ENCODE measurements at regions not wholly inside any gene's neighbourhood (a gene's known extent, or its start where the extent isn't known, plus 50 kb on each side); places are given as distances from the start of the nearest gene placed in this dataset.

DNA sequence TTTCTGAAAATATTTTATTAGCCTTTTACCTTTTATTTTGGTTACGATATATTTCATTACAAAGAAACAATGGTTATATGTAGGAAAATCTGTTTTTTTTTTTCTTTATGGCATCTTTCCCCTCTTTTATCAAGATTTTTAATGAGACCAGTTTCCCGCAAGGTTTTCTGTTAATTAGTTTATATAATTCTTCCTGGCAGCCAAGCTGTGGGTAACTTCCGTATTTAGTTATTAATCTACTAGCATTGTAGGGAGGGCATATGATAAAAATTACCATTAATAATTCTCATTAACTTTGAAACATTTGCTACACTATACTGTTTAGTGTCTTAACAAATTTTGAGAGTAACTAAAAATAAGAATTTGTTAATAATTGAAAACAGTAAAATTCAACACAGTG is 181.1 kb upstream of the GPRIN3 start:
- no peak for TF ChIP-seq POLR2A (IDR thresholded peaks at IDR 0.05)
- TF ChIP-seq, protein P1, sequence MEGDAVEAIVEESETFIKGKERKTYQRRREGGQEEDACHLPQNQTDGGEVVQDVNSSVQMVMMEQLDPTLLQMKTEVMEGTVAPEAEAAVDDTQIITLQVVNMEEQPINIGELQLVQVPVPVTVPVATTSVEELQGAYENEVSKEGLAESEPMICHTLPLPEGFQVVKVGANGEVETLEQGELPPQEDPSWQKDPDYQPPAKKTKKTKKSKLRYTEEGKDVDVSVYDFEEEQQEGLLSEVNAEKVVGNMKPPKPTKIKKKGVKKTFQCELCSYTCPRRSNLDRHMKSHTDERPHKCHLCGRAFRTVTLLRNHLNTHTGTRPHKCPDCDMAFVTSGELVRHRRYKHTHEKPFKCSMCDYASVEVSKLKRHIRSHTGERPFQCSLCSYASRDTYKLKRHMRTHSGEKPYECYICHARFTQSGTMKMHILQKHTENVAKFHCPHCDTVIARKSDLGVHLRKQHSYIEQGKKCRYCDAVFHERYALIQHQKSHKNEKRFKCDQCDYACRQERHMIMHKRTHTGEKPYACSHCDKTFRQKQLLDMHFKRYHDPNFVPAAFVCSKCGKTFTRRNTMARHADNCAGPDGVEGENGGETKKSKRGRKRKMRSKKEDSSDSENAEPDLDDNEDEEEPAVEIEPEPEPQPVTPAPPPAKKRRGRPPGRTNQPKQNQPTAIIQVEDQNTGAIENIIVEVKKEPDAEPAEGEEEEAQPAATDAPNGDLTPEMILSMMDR (IDR thresholded peaks at IDR 0.05), result no peak
- no peak for TF ChIP-seq POLR2AphosphoS5 (IDR thresholded peaks at IDR 0.05)

Data from transverse colon (tissue), 4 donors.